Adrenal gland (tissue), 5 donors: ENCODE measurements at regions not wholly inside any gene's neighbourhood (a gene's known extent, or its start where the extent isn't known, plus 50 kb on each side); places are given as distances from the start of the nearest gene placed in this dataset.

ENCODE experiments used
- POLR2A ChIP-seq, 2 donors: fragments of 450-650 bp; IDR thresholded peaks; one replicate each; pipeline ENCODE4 v1.6.1; 2017; ENCODE audit warnings: antibody characterized with exemption in 2 of 2, mild to moderate bottlenecking in 2 of 2, moderate library complexity in 1 of 2
- TF ChIP-seq, protein P1 (sequence below), 6 experiments: fragments of 450-650 bp in 4 of 6; fragments of 200-600 bp in 2 of 6; sonication (generic) in 1 of 6; IDR thresholded peaks; 1 replicate in 5 of 6; 2 replicates in 1 of 6; pipeline versions ENCODE4 v1.5.1 to v1.8.0; 2016 to 2021; ENCODE audit warnings: antibody characterized with exemption in 6 of 6, mild to moderate bottlenecking in 2 of 6, moderate library complexity in 1 of 6
- donor health status: DM: no; HTN: no; CAD: no.

DNA sequence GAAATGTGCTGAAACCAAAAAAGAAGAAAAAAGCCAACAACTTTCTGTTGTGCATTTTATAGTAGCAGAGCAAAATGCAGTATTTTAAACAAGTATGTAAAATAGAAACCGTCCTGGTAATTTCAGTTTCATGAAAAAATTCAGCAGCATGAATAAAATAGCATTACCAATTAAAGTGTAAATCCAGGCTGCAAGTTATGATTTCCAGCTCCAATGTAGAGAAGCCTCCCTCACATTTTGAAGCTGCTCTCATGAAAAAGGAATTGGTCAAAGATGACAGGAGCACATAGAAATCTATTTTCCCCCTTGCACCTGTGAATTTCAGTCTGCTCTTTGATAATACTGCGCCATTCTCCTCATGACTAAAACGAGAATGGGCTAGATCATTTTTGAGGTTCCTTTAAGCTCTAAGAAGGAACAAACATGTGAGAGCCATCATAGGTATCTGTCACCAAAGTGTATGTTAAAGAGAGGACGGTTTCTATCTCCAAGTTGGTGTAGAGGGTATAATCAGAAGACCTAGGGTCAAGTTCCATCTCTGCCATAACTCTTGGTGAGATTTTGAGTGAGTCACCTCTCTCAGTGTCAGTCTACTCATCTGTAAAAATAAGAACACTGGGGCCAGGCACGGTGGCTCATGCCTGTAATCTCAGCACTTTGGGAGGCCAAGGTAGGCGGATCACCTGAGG, 107.5 kb downstream of the MTPAP start:
- TF ChIP-seq, protein P1, sequence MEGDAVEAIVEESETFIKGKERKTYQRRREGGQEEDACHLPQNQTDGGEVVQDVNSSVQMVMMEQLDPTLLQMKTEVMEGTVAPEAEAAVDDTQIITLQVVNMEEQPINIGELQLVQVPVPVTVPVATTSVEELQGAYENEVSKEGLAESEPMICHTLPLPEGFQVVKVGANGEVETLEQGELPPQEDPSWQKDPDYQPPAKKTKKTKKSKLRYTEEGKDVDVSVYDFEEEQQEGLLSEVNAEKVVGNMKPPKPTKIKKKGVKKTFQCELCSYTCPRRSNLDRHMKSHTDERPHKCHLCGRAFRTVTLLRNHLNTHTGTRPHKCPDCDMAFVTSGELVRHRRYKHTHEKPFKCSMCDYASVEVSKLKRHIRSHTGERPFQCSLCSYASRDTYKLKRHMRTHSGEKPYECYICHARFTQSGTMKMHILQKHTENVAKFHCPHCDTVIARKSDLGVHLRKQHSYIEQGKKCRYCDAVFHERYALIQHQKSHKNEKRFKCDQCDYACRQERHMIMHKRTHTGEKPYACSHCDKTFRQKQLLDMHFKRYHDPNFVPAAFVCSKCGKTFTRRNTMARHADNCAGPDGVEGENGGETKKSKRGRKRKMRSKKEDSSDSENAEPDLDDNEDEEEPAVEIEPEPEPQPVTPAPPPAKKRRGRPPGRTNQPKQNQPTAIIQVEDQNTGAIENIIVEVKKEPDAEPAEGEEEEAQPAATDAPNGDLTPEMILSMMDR (IDR thresholded peaks at IDR 0.05): no peak
- no peak for TF ChIP-seq POLR2A (IDR thresholded peaks at IDR 0.05)
